SK-N-SH treated with all-trans-retinoic acid at 6 μM for 48 hours (cell line): ENCODE measurements at regions not wholly inside any gene's neighbourhood (a gene's known extent, or its start where the extent isn't known, plus 50 kb on each side); places are given as distances from the start of the nearest gene placed in this dataset.

Experiments
- ATAC-seq: fragments of 200-7000 bp; cut with Tn5 transposase; 3 replicates; pipeline ENCODE4 v1.9.1; 2020; ENCODE audit warnings: mild to moderate bottlenecking, moderate library complexity
- ARNTL ChIP-seq: fragments of 450-650 bp; formaldehyde crosslinking; IDR thresholded peaks from 2 replicates; pipeline ENCODE4 v1.5.0; 2020; ENCODE audit warnings: low read depth, mild to moderate bottlenecking, moderate library complexity, borderline replicate concordance
- BACH2 ChIP-seq: fragments of 250-450 bp; sonication (Bioruptor Pico); IDR thresholded peaks from 2 replicates; pipeline ENCODE4 v1.9.0; 2021; ENCODE audit warnings: mild to moderate bottlenecking, borderline replicate concordance
- ESRRG ChIP-seq: fragments of 250-450 bp; sonication (Bioruptor Pico); IDR thresholded peaks from 2 replicates; pipeline ENCODE4 v1.6.1; 2021; ENCODE audit warnings: mild to moderate bottlenecking
- GLIS3 ChIP-seq: fragments of 250-450 bp; sonication (Bioruptor Pico); IDR thresholded peaks from 2 replicates; pipeline ENCODE4 v1.5.0; 2020; ENCODE audit warnings: mild to moderate bottlenecking, moderate library complexity
- ISL1 ChIP-seq: fragments of 250-450 bp; sonication (Bioruptor Pico); IDR thresholded peaks from 2 replicates; pipeline ENCODE4 v2.1.2; 2022; ENCODE audit warnings: mild to moderate bottlenecking, moderate library complexity
- OSR1 ChIP-seq: fragments of 250-450 bp; sonication (Bioruptor Pico); IDR thresholded peaks from 2 replicates; pipeline ENCODE4 v1.8.0; 2022; ENCODE audit warnings: moderate library complexity, mild to moderate bottlenecking, inconsistent platforms
- PPARA ChIP-seq: fragments of 250-450 bp; sonication (Bioruptor Pico); IDR thresholded peaks from 2 replicates; pipeline ENCODE4 v1.5.0; 2020; ENCODE audit warnings: mild to moderate bottlenecking, borderline replicate concordance
- RARB ChIP-seq: fragments of 250-450 bp; sonication (Bioruptor Pico); IDR thresholded peaks from 2 replicates; pipeline ENCODE4 v1.8.0; 2021; ENCODE audit warnings: mild to moderate bottlenecking, moderate library complexity
- SNAI2 ChIP-seq: fragments of 250-450 bp; sonication (Bioruptor Pico); IDR thresholded peaks from 2 replicates; pipeline ENCODE4 v1.5.0; 2020; ENCODE audit warnings: mild to moderate bottlenecking, moderate library complexity
- TCF4 ChIP-seq: fragments of 250-450 bp; sonication (Bioruptor Pico); IDR thresholded peaks from 2 replicates; pipeline ENCODE4 v1.8.0; 2021; ENCODE audit warnings: mild to moderate bottlenecking, moderate library complexity, borderline replicate concordance
- TOX ChIP-seq: fragments of 250-450 bp; sonication (Bioruptor Pico); IDR thresholded peaks from 2 replicates; pipeline ENCODE4 v1.8.0; 2021; ENCODE audit warnings: mild to moderate bottlenecking, moderate library complexity, borderline replicate concordance
- ZC3H10 ChIP-seq: fragments of 250-450 bp; sonication (Bioruptor Pico); IDR thresholded peaks from 2 replicates; pipeline ENCODE4 v1.5.1; 2021; ENCODE audit warnings: mild to moderate bottlenecking, moderate library complexity
- ZFP3 ChIP-seq: fragments of 250-450 bp; sonication (Bioruptor Pico); IDR thresholded peaks from 2 replicates; pipeline ENCODE4 v1.5.0; 2020; ENCODE audit warnings: mild to moderate bottlenecking, moderate library complexity
- ZFP30 ChIP-seq: fragments of 450-650 bp; formaldehyde crosslinking; IDR thresholded peaks from 2 replicates; pipeline ENCODE4 v1.5.0; 2022; ENCODE audit warnings: mild to moderate bottlenecking, moderate library complexity
- ZNF565 ChIP-seq: fragments of 450-650 bp; formaldehyde crosslinking; conservative IDR thresholded peaks from 2 replicates; pipeline ENCODE4 v1.5.0; 2020; ENCODE audit warnings: low read depth, mild to moderate bottlenecking, moderate library complexity
- ZNF70 ChIP-seq: fragments of 450-650 bp; formaldehyde crosslinking; IDR thresholded peaks from 2 replicates; pipeline ENCODE4 v1.5.0; 2020; ENCODE audit warnings: mild to moderate bottlenecking, moderate library complexity
- TF ChIP-seq, protein P1 (sequence below): fragments of 250-450 bp; sonication (Bioruptor Pico); IDR thresholded peaks from 2 replicates; pipeline ENCODE4 v1.8.0; 2020; ENCODE audit warnings: mild to moderate bottlenecking, moderate library complexity, borderline replicate concordance
- TF ChIP-seq, protein P2 (sequence below): fragments of 250-450 bp; sonication (Bioruptor Pico); IDR thresholded peaks from 2 replicates; pipeline ENCODE4 v1.8.0; 2021; ENCODE audit warnings: low read depth, mild to moderate bottlenecking, moderate library complexity, borderline replicate concordance
- TF ChIP-seq, protein P3 (sequence below): fragments of 250-450 bp; sonication (Bioruptor Pico); IDR thresholded peaks from 2 replicates; pipeline ENCODE4 v1.5.1; 2020; ENCODE audit warnings: low read depth, mild to moderate bottlenecking, moderate library complexity
- TF ChIP-seq, protein P4 (sequence below): fragments of 250-450 bp; sonication (Bioruptor Pico); IDR thresholded peaks from 2 replicates; pipeline ENCODE4 v1.5.1; 2021; ENCODE audit warnings: mild to moderate bottlenecking, moderate library complexity
- TF ChIP-seq, protein P5 (sequence below): fragments of 250-450 bp; sonication (Bioruptor Pico); IDR thresholded peaks from 2 replicates; pipeline ENCODE4 v1.5.0; 2020; ENCODE audit warnings: mild to moderate bottlenecking, moderate library complexity

DNA sequence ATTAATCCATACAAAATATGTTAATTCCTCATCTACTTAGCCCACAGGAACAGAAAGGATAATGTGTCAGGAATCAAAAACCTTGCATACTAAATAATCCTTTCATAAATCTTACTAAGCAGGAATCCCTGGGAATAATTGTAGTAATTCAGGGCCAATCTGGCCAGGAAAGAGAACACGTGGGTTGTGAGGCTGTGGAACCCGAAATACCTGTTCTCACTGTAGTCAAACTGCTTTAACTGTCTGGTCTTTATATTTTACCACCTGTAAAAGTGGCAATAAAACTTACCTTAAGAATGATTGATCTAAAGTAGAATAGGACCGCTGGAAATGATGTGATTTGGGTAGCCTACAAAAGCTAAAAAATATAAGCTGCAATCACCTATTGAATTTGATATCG, 1620.9 kb downstream of the STIM2 start:
- no peak for ATAC-seq
- TF ChIP-seq, protein P1, sequence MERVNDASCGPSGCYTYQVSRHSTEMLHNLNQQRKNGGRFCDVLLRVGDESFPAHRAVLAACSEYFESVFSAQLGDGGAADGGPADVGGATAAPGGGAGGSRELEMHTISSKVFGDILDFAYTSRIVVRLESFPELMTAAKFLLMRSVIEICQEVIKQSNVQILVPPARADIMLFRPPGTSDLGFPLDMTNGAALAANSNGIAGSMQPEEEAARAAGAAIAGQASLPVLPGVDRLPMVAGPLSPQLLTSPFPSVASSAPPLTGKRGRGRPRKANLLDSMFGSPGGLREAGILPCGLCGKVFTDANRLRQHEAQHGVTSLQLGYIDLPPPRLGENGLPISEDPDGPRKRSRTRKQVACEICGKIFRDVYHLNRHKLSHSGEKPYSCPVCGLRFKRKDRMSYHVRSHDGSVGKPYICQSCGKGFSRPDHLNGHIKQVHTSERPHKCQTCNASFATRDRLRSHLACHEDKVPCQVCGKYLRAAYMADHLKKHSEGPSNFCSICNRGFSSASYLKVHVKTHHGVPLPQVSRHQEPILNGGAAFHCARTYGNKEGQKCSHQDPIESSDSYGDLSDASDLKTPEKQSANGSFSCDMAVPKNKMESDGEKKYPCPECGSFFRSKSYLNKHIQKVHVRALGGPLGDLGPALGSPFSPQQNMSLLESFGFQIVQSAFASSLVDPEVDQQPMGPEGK, result no peak
- TF ChIP-seq SNAI2 (CRISPR knock-in tag) (no peak), ZFP3 (CRISPR knock-in tag) (no peak), BACH2 (CRISPR knock-in tag) (no peak), RARB (no peak), ISL1 (no peak), OSR1 (no peak), TOX (no peak)
- TF ChIP-seq, protein P2, sequence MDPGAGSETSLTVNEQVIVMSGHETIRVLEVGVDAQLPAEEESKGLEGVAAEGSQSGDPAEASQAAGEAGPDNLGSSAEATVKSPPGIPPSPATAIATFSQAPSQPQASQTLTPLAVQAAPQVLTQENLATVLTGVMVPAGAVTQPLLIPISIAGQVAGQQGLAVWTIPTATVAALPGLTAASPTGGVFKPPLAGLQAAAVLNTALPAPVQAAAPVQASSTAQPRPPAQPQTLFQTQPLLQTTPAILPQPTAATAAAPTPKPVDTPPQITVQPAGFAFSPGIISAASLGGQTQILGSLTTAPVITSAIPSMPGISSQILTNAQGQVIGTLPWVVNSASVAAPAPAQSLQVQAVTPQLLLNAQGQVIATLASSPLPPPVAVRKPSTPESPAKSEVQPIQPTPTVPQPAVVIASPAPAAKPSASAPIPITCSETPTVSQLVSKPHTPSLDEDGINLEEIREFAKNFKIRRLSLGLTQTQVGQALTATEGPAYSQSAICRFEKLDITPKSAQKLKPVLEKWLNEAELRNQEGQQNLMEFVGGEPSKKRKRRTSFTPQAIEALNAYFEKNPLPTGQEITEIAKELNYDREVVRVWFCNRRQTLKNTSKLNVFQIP (CRISPR knock-in tag), result no peak
- TF ChIP-seq, protein P3, sequence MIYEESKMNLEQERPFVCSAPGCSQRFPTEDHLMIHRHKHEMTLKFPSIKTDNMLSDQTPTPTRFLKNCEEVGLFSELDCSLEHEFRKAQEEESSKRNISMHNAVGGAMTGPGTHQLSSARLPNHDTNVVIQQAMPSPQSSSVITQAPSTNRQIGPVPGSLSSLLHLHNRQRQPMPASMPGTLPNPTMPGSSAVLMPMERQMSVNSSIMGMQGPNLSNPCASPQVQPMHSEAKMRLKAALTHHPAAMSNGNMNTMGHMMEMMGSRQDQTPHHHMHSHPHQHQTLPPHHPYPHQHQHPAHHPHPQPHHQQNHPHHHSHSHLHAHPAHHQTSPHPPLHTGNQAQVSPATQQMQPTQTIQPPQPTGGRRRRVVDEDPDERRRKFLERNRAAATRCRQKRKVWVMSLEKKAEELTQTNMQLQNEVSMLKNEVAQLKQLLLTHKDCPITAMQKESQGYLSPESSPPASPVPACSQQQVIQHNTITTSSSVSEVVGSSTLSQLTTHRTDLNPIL (CRISPR knock-in tag), result no peak
- TF ChIP-seq, protein P4, sequence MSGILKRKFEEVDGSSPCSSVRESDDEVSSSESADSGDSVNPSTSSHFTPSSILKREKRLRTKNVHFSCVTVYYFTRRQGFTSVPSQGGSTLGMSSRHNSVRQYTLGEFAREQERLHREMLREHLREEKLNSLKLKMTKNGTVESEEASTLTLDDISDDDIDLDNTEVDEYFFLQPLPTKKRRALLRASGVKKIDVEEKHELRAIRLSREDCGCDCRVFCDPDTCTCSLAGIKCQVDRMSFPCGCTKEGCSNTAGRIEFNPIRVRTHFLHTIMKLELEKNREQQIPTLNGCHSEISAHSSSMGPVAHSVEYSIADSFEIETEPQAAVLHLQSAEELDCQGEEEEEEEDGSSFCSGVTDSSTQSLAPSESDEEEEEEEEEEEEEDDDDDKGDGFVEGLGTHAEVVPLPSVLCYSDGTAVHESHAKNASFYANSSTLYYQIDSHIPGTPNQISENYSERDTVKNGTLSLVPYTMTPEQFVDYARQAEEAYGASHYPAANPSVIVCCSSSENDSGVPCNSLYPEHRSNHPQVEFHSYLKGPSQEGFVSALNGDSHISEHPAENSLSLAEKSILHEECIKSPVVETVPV (CRISPR knock-in tag), result no peak

DNA sequence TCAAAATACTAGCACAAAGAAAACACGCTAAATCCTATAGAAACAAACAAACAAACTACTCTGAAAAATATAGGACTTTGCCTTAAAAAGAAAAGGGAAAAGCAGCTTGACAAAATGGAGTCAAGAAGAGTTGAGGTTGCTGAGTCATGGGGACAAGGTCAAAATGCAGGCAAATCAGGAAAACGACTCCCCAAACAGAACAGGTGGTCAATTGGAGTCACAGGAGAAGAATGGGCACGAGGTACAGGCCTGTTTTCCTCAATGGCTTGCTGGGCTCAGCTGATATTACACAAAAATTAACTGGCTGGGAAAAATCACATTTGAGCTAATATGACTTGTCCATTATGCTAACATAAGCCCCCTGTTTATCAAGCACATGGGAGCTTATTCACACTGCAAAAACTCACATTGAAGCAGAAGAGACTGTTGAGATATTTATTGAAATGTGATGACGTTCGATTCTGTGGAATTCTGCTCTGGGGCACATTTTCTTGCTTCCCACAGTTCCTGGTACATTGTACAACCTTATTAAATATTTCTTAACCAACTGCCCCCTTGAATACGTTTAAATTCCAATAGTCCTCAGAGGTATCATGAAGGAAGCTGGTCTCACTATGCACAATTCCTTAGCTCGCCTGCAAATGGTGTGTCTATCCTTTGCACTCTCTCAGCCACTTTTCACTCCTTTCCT, 1622.1 kb downstream of the STIM2 start:
- ATAC-seq, result no peak
- TF ChIP-seq ZFP3 (CRISPR knock-in tag) (no peak), ISL1 (no peak)
- TF ChIP-seq, all 23 proteins: peak for 0

DNA sequence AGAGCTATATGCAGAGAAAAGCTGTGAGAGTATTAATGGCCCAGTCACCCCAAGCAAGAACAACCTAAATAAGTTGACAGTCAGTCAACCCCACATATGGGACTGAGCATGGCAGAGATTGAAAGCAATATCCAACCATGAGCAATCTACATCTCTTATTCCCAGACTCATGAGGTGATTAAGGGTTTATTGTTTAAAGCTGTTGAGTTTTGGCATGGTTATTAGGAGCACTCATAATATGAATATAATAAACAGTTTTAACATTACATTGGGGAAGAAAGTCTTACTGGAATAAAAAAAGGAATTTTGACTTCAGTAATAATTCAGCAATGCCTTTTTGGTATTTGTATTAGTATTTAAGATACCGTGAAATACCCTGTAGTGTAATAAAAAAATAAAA, 1627.4 kb downstream of the STIM2 start:
- no peak for TF ChIP-seq PPARA
- TF ChIP-seq TOX, result no peak
- TF ChIP-seq RARB, result no peak
- TF ChIP-seq TCF4 (CRISPR knock-in tag), result no peak
- TF ChIP-seq, protein P5, sequence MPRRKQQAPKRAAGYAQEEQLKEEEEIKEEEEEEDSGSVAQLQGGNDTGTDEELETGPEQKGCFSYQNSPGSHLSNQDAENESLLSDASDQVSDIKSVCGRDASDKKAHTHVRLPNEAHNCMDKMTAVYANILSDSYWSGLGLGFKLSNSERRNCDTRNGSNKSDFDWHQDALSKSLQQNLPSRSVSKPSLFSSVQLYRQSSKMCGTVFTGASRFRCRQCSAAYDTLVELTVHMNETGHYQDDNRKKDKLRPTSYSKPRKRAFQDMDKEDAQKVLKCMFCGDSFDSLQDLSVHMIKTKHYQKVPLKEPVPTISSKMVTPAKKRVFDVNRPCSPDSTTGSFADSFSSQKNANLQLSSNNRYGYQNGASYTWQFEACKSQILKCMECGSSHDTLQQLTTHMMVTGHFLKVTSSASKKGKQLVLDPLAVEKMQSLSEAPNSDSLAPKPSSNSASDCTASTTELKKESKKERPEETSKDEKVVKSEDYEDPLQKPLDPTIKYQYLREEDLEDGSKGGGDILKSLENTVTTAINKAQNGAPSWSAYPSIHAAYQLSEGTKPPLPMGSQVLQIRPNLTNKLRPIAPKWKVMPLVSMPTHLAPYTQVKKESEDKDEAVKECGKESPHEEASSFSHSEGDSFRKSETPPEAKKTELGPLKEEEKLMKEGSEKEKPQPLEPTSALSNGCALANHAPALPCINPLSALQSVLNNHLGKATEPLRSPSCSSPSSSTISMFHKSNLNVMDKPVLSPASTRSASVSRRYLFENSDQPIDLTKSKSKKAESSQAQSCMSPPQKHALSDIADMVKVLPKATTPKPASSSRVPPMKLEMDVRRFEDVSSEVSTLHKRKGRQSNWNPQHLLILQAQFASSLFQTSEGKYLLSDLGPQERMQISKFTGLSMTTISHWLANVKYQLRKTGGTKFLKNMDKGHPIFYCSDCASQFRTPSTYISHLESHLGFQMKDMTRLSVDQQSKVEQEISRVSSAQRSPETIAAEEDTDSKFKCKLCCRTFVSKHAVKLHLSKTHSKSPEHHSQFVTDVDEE (CRISPR knock-in tag), result no peak
- TF ChIP-seq, protein P3 (CRISPR knock-in tag), result no peak
- TF ChIP-seq ZC3H10 (CRISPR knock-in tag), result no peak
- TF ChIP-seq, all 23 proteins: peak for 0
- no peak for ATAC-seq

DNA sequence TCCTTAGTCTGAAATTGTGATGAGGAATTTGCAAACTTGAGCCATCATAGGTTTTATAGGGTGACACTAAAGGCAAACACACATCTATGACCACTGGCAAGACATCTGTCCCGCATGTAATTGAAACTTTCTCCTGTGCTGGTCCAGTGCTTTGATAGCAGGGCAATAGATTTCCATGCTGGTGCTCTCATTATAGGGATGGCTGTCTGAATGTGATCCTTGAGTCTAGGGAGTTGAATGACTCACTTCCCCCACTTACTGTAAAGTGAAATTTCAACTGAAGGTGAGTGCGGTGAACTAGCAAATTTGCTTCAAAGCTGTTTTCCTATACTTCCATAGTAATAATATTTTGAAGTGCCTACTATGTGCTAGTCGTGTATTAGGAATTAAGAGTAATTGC, 1630.0 kb downstream of the STIM2 start:
- ATAC-seq, result no peak
- TF ChIP-seq, protein P1, result no peak
- TF ChIP-seq ZFP30 (CRISPR knock-in tag), result no peak
- TF ChIP-seq, protein P4 (CRISPR knock-in tag), result no peak
- no peak for TF ChIP-seq ZNF70 (CRISPR knock-in tag)
- no peak for TF ChIP-seq ZC3H10 (CRISPR knock-in tag)
- no peak for TF ChIP-seq BACH2 (CRISPR knock-in tag)
- no peak for TF ChIP-seq ESRRG
- TF ChIP-seq ZNF565 (CRISPR knock-in tag), result no peak
- no peak for TF ChIP-seq GLIS3
- TF ChIP-seq TCF4 (CRISPR knock-in tag), result no peak
- no peak for TF ChIP-seq SNAI2 (CRISPR knock-in tag)
- TF ChIP-seq ARNTL, result no peak
- TF ChIP-seq OSR1, result no peak
